HEK293T (cell line): ENCODE measurements at regions not wholly inside any gene's neighbourhood (a gene's known extent, or its start where the extent isn't known, plus 50 kb on each side); places are given as distances from the start of the nearest gene placed in this dataset.
"Not testable (repeated sequence)": the region's sequence is repeated elsewhere in the genome, so short reads cannot be mapped to it uniquely, and the experiment has no call there.

Experiments used
- BHLHE40 ChIP-seq: fragments of 450-650 bp; IDR thresholded peaks from 2 replicates; pipeline ENCODE4 v1.6.1; 2016; ENCODE audit warnings: mild to moderate bottlenecking, moderate library complexity, borderline replicate concordance
- CTBP1 ChIP-seq: fragments of 450-650 bp; IDR thresholded peaks from 2 replicates; pipeline ENCODE4 v1.6.1; 2016; ENCODE audit warnings: borderline replicate concordance
- FOXA1 ChIP-seq: fragments of 450-650 bp; IDR thresholded peaks from 2 replicates; pipeline ENCODE4 v1.6.1; 2016; ENCODE audit warnings: mild to moderate bottlenecking
- FOXK2 ChIP-seq: fragments of 450-650 bp; IDR thresholded peaks from 2 replicates; pipeline ENCODE4 v1.6.1; 2016; ENCODE audit warnings: mild to moderate bottlenecking
- FOXM1 ChIP-seq: fragments of 450-650 bp; IDR thresholded peaks from 2 replicates; pipeline ENCODE4 v1.6.1; 2017; ENCODE audit warnings: mild to moderate bottlenecking, borderline replicate concordance
- HDGF ChIP-seq: fragments of 450-650 bp; IDR thresholded peaks from 2 replicates; pipeline ENCODE4 v1.6.1; 2017; ENCODE audit warnings: antibody characterized with exemption, borderline replicate concordance
- L3MBTL2 ChIP-seq: fragments of 450-650 bp; conservative IDR thresholded peaks from 2 replicates; pipeline ENCODE4 v1.6.1; 2016; ENCODE audit warnings: mild to moderate bottlenecking
- LEF1 ChIP-seq: fragments of 450-650 bp; IDR thresholded peaks from 2 replicates; pipeline ENCODE4 v1.6.1; 2017; ENCODE audit warnings: mild to moderate bottlenecking, borderline replicate concordance
- NFRKB ChIP-seq: fragments of 450-650 bp; IDR thresholded peaks from 2 replicates; pipeline ENCODE4 v1.6.1; 2016; ENCODE audit warnings: mild to moderate bottlenecking, moderate library complexity
- SP1 ChIP-seq: fragments of 450-650 bp; IDR thresholded peaks from 2 replicates; pipeline ENCODE4 v1.6.1; 2017
- SUZ12 ChIP-seq: fragments of 450-650 bp; IDR thresholded peaks from 2 replicates; pipeline ENCODE4 v1.6.1; 2016; ENCODE audit warnings: mild to moderate bottlenecking
- TARDBP ChIP-seq: fragments of 450-650 bp; IDR thresholded peaks from 2 replicates; pipeline ENCODE4 v1.6.1; 2016
- ZNF384 ChIP-seq: fragments of 450-650 bp; IDR thresholded peaks from 2 replicates; pipeline ENCODE4 v1.6.1; 2016
- TF ChIP-seq, protein P1 (sequence below): fragments of 450-650 bp; IDR thresholded peaks from 2 replicates; pipeline ENCODE4 v1.6.1; 2016

DNA sequence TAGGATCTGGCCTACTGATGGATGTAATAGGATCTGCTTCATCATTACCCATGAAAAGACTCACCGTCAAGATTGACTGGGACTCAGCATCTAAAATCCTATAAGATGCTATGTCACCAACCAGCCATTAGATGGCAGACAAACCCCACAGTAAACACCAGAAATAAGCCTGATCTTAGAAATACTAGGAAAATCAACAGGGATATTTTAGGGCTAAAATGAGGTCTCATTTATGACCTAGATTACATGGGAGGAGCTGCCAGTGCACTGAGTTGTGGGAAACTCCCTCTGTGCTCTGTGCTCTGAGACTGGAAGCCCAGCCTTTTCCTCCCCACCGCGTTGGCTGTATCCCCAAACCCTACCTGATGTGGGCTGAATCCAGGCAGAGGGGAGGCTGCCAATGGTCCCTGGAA is 1335.8 kb downstream of the RPIA start:
- not testable (repeated sequence) for TF ChIP-seq SP1, HDGF, FOXM1, FOXK2, SUZ12, LEF1, ZNF384, L3MBTL2, NFRKB, CTBP1, FOXA1, TARDBP, BHLHE40
- TF ChIP-seq, protein P1, sequence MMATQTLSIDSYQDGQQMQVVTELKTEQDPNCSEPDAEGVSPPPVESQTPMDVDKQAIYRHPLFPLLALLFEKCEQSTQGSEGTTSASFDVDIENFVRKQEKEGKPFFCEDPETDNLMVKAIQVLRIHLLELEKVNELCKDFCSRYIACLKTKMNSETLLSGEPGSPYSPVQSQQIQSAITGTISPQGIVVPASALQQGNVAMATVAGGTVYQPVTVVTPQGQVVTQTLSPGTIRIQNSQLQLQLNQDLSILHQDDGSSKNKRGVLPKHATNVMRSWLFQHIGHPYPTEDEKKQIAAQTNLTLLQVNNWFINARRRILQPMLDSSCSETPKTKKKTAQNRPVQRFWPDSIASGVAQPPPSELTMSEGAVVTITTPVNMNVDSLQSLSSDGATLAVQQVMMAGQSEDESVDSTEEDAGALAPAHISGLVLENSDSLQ, result not testable (repeated sequence)
